CD4-positive, alpha-beta T cell treated with Interleukin-6 for 4 hours (primary cell): ENCODE measurements at regions not wholly inside any gene's neighbourhood (a gene's known extent, or its start where the extent isn't known, plus 50 kb on each side); places are given as distances from the start of the nearest gene placed in this dataset.
"Not testable (repeated sequence)": the region's sequence is repeated elsewhere in the genome, so short reads cannot be mapped to it uniquely, and the experiment has no call there.

Source experiments
- DNase-seq: peaks from one replicate; pipeline ENCODE4 v3.0.0-alpha.2; 2020; ENCODE audit warnings: mixed read lengths

- no peak for DNase-seq
Observed at GRCh38 chr15:67945951-67946700, 106.3 kb upstream of the RNU6-1 start.

- no peak for DNase-seq
Observed at GRCh38 chr15:67946701-67947100, 106.9 kb upstream of the RNU6-1 start.

- DNase-seq = no peak
Observed at GRCh38 chr15:67947254-67948039, 106.7 kb upstream of the PIAS1 start.

GRCh38 chr15:67948215-67948614 is 105.9 kb upstream of the PIAS1 start:
- DNase-seq = no peak

- not testable (repeated sequence) for DNase-seq
Observed at GRCh38 chr15:67951187-67951586, 102.9 kb upstream of the PIAS1 start.

GRCh38 chr15:67953299-67953698 is 100.8 kb upstream of the PIAS1 start:
- DNase-seq = no peak

GRCh38 chr15:67955252-67955651 is 98.9 kb upstream of the PIAS1 start:
- DNase-seq = no peak

GRCh38 chr15:67957435-67958132 is 96.5 kb upstream of the PIAS1 start:
- DNase-seq = no peak

GRCh38 chr15:67967871-67968431 is 86.2 kb upstream of the PIAS1 start:
- DNase-seq = peak; percentile 23

- no peak for DNase-seq
Observed at GRCh38 chr15:67968564-67968963, 85.6 kb upstream of the PIAS1 start.

- DNase-seq = no peak
Observed at GRCh38 chr15:67968966-67969365, 85.1 kb upstream of the PIAS1 start.

GRCh38 chr15:67969892-67970291 is 84.2 kb upstream of the PIAS1 start:
- DNase-seq = no peak

GRCh38 chr15:67972377-67972776 is 81.7 kb upstream of the PIAS1 start:
- no peak for DNase-seq

GRCh38 chr15:67973846-67974245 is 80.3 kb upstream of the PIAS1 start:
- DNase-seq = no peak

GRCh38 chr15:67976506-67977073 is 77.5 kb upstream of the PIAS1 start:
- DNase-seq = no peak

GRCh38 chr15:67977414-67978089 is 76.6 kb upstream of the PIAS1 start:
- DNase-seq = no peak

GRCh38 chr15:67979281-67979680 is 74.8 kb upstream of the PIAS1 start:
- DNase-seq = no peak

GRCh38 chr15:67980171-67980570 is 73.9 kb upstream of the PIAS1 start:
- no peak for DNase-seq

GRCh38 chr15:67980773-67981685 is 73.1 kb upstream of the PIAS1 start:
- no peak for DNase-seq

- DNase-seq = no peak
Observed at GRCh38 chr15:67981848-67982247, 72.3 kb upstream of the PIAS1 start.

GRCh38 chr15:67991706-67992105 is 62.4 kb upstream of the PIAS1 start:
- DNase-seq = no peak
